ENCODE measurements at regions not wholly inside any gene's neighbourhood (a gene's known extent, or its start where the extent isn't known, plus 50 kb on each side); places are given as distances from the start of the nearest gene placed in this dataset.

GRCh38 chr15:70390723-70391122 lies 293.0 kb upstream of the TLE3 start:
- no peak overlapping the region for H3K14ac ChIP-seq (ENCODE audit: insufficient read depth, low read length)
- no peak overlapping the region for H3K4me2 ChIP-seq (ENCODE audit: insufficient read depth, insufficient read length, low read length)
- DNase-seq: no peak
- H3K9ac ChIP-seq (ENCODE audit: extremely low read depth, insufficient read length, low read length): no peak overlapping the region
- H3K56ac ChIP-seq (ENCODE audit: insufficient read length, low read depth, low read length): no peak overlapping the region
- H3K27me3 ChIP-seq (ENCODE audit: insufficient read depth, low read length): no peaks in the 10 kb centered on the region
- no peak overlapping the region for H2BK5ac ChIP-seq (ENCODE audit: insufficient read length, low read length)
- H4K20me1 ChIP-seq (ENCODE audit: control insufficient read depth, insufficient read depth, insufficient read length): no peaks in the 10 kb centered on the region
- H2BK20ac ChIP-seq (ENCODE audit: low read depth, low read length, poor library complexity, severe bottlenecking): no peak overlapping the region
- no peaks in the 10 kb centered on the region; a peak in 1 of 7 replicates for H3K36me3 Mint-ChIP-seq (ENCODE audit: insufficient read depth in 1 of 3, low read depth in 3 of 3)
- no peak overlapping the region for H3K27ac Mint-ChIP-seq
- no peak overlapping the region for H3K4me3 Mint-ChIP-seq
- no peaks in the 10 kb centered on the region for H3K9me3 ChIP-seq (ENCODE audit: control insufficient read depth, low read depth, low read length)
- H3K9me3 Mint-ChIP-seq: peaks cover 3 to 5% of the 10 kb centered on the region in 2 experiments; a peak in 3 of 5 replicates
- H2BK120ac ChIP-seq (ENCODE audit: low read depth, low read length, poor library complexity, severe bottlenecking): no peak overlapping the region
- H3T11ph ChIP-seq (ENCODE audit: low read length): no peak overlapping the region
- peaks cover 15 to 30% of the 10 kb centered on the region in 2 experiments for H3K4me1 Mint-ChIP-seq
- H3K23ac ChIP-seq (ENCODE audit: insufficient read length, low read depth, low read length): no peak overlapping the region
- TF ChIP-seq, protein P1, sequence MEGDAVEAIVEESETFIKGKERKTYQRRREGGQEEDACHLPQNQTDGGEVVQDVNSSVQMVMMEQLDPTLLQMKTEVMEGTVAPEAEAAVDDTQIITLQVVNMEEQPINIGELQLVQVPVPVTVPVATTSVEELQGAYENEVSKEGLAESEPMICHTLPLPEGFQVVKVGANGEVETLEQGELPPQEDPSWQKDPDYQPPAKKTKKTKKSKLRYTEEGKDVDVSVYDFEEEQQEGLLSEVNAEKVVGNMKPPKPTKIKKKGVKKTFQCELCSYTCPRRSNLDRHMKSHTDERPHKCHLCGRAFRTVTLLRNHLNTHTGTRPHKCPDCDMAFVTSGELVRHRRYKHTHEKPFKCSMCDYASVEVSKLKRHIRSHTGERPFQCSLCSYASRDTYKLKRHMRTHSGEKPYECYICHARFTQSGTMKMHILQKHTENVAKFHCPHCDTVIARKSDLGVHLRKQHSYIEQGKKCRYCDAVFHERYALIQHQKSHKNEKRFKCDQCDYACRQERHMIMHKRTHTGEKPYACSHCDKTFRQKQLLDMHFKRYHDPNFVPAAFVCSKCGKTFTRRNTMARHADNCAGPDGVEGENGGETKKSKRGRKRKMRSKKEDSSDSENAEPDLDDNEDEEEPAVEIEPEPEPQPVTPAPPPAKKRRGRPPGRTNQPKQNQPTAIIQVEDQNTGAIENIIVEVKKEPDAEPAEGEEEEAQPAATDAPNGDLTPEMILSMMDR (conservative IDR thresholded peaks at IDR 0.05): no peak
- no peak overlapping the region for H4K91ac ChIP-seq (ENCODE audit: insufficient read length, low read depth, low read length)
- H2BK12ac ChIP-seq (ENCODE audit: insufficient read length, low read depth, low read length): no peak overlapping the region
- no peak overlapping the region for H3K27ac ChIP-seq (ENCODE audit: insufficient read length, low read depth, low read length)
- peaks cover 3% of the 10 kb centered on the region for H3K27me3 Mint-ChIP-seq (ENCODE audit: low read depth)
- no peak overlapping the region for H3K18ac ChIP-seq (ENCODE audit: insufficient read length, low read depth, low read length)
- H2AFZ ChIP-seq (ENCODE audit: low read length): no peak overlapping the region
- H4K8ac ChIP-seq (replicated peaks; ENCODE audit: insufficient read length, low read depth, low read length): no peak overlapping the region
- no peak overlapping the region for H2AK5ac ChIP-seq (ENCODE audit: insufficient read length, low read length)
- no peak overlapping the region for H3K4ac ChIP-seq (ENCODE audit: low read depth, low read length)
- no peaks in the 10 kb centered on the region for H3K4me1 ChIP-seq (ENCODE audit: insufficient read depth, low read length)
- no peaks in the 10 kb centered on the region for H3K79me1 ChIP-seq (ENCODE audit: insufficient read depth, low read depth, low read length, poor library complexity, severe bottlenecking)
- no peaks in the 10 kb centered on the region for H3K79me2 ChIP-seq (ENCODE audit: insufficient read depth, low read length)
- H4K5ac ChIP-seq (ENCODE audit: insufficient read length, low read depth, low read length): no peak overlapping the region
- H3K23me2 ChIP-seq (ENCODE audit: insufficient read length, low read depth, low read length, poor library complexity, severe bottlenecking): no peaks in the 10 kb centered on the region
- no peak overlapping the region for H2BK15ac ChIP-seq (ENCODE audit: low read depth, low read length)
